CD4-positive, alpha-beta T cell (primary cell): ENCODE measurements at regions not wholly inside any gene's neighbourhood (a gene's known extent, or its start where the extent isn't known, plus 50 kb on each side); places are given as distances from the start of the nearest gene placed in this dataset.

Experiments used
- ATAC-seq: fragments of 200-7000 bp; cut with Tn5 transposase; one replicate; pipeline ENCODE4 v1.10.0; 2022; ENCODE audit warnings: mild to moderate bottlenecking; ENCODE audit not compliant: poor library complexity
- CTCF ChIA-PET: fragments of 350-600 bp; sonication (Branson Sonifier 250); formaldehyde crosslinking; loops from one replicate; lab custom pipeline; 2021; ENCODE audit warnings: antibody characterized with exemption, inconsistent platforms; lab: Charles Lee
- POLR2A ChIA-PET: fragments of 350-600 bp; sonication (Branson Sonifier 250); formaldehyde crosslinking; loops from one replicate; lab custom pipeline; 2021; ENCODE audit warnings: antibody characterized with exemption, inconsistent platforms; lab: Charles Lee
- DNase-seq, 14 experiments: peaks; one replicate each; pipeline ENCODE4 v3.0.0-alpha.2; 2013 to 2020; ENCODE audit warnings: mixed read lengths in 2 of 14
- H3K27ac ChIP-seq, 2 donors: one replicate each; pipeline versions ENCODE4 v1.5.1 to v1.7.0; 2013; ENCODE audit warnings: low read length in 2 of 2, low read depth in 1 of 2, mild to moderate bottlenecking in 1 of 2
- H3K27me3 ChIP-seq, 2 experiments: 1 replicate in 1 of 2; 2 replicates in 1 of 2; pipeline versions ENCODE4 v1.6.1 to v1.7.0; 2013; ENCODE audit warnings: low read length in 2 of 2, control low read depth in 1 of 2, mild to moderate bottlenecking in 1 of 2, moderate library complexity in 1 of 2; ENCODE audit not compliant: insufficient read depth in 2 of 2, control insufficient read depth in 1 of 2
- H3K36me3 ChIP-seq: one replicate; pipeline ENCODE4 v1.6.1; 2013; ENCODE audit warnings: low read length, control low read depth; ENCODE audit not compliant: insufficient read depth
- H3K4me1 ChIP-seq: one replicate; pipeline ENCODE4 v1.6.1; 2013; ENCODE audit warnings: low read length, control low read depth; ENCODE audit not compliant: insufficient read depth
- H3K4me3 ChIP-seq: one replicate; pipeline ENCODE4 v1.5.1; 2013; ENCODE audit warnings: mild to moderate bottlenecking, low read length, moderate library complexity
- H3K9me3 ChIP-seq, 2 experiments: 1 replicate in 1 of 2; 2 replicates in 1 of 2; pipeline versions ENCODE4 v1.6.1 to v1.7.0; 2013; ENCODE audit warnings: low read length in 2 of 2, mild to moderate bottlenecking in 2 of 2, control low read depth in 1 of 2, moderate library complexity in 1 of 2; ENCODE audit not compliant: control insufficient read depth in 1 of 2, insufficient read depth in 1 of 2
- H3K27ac Mint-ChIP-seq: one replicate; pipeline ENCODE4 v1.8.0; 2020; ENCODE audit warnings: mixed read lengths
- H3K27me3 Mint-ChIP-seq: one replicate; pipeline ENCODE4 v1.8.0; 2021; ENCODE audit warnings: mixed read lengths
- H3K36me3 Mint-ChIP-seq: one replicate; pipeline ENCODE4 v1.8.0; 2021; ENCODE audit warnings: low read depth, mixed read lengths
- H3K4me1 Mint-ChIP-seq: one replicate; pipeline ENCODE4 v1.8.0; 2021; ENCODE audit warnings: low read depth, mixed read lengths
- H3K4me3 Mint-ChIP-seq: one replicate; pipeline ENCODE4 v1.8.0; 2020; ENCODE audit warnings: mild to moderate bottlenecking, mixed read lengths
- H3K9me3 Mint-ChIP-seq: one replicate; pipeline ENCODE4 v1.8.0; 2020; ENCODE audit warnings: mixed read lengths
- intact Hi-C, 2 experiments: fragments of 100-400 bp; cut with DNase I in 1 of 2; cut with micrococcal nuclease in 1 of 2; formaldehyde crosslinking; loops; one replicate each; pipeline versions ENCODE4 v1.15.1 to v1.9.0; 2023 to 2025; cut with DNase I, micrococcal nuclease
- TF ChIP-seq, protein P1 (sequence below): fragments of 200-600 bp; IDR thresholded peaks from one replicate; pipeline ENCODE4 v1.8.0; 2022; ENCODE audit warnings: antibody characterized with exemption, mild to moderate bottlenecking

DNA sequence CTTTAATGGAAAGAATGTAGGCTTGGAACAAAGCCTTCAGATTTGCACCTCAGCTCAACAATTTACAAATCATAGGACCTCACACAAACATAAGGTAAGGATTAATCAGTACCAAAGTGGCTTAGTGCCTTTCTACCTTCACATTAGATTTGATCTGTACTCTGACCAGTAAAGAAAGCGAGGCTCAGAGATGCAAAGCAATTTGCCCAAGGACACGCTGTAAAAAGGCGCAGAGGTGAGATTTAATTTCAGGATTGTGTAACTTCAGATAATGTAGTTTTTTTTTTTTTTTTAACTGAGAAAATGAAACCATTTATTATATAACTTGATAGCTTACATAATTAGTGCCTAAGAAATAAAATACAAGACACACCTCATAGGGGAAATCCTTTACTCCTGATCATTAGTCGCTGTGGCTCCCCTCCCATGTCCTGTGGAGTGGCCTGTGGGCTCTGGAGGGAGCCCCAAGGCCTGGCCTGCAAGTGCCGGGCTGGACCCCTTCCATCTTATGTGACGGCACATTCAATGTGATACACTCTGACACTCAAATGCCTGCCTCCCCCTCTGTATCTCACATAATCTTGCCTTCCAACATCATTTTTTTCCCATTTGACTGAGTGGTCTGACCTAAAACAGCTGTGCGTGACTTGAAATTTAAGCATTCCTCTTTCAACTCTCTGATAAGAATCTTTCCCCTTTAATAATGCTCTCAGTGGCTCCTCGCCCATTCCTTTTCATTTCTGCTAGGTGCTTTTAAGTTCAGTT is 426.5 kb upstream of the DAB1 start:
- H3K4me3 Mint-ChIP-seq, result no peak overlapping the region
- Histone ChIP-seq H3K36me3 (no peaks in the 10 kb centered on the region), H3K9me3 (peaks cover 0 to 4% of the 10 kb centered on the region in 2 experiments), H3K4me3 (no peak overlapping the region), H3K27ac (no peak overlapping the region), H3K4me1 (no peaks in the 10 kb centered on the region), H3K27me3 (no peaks in the 10 kb centered on the region)
- intact Hi-C loops, result no loop called here
- TF ChIP-seq, protein P1, sequence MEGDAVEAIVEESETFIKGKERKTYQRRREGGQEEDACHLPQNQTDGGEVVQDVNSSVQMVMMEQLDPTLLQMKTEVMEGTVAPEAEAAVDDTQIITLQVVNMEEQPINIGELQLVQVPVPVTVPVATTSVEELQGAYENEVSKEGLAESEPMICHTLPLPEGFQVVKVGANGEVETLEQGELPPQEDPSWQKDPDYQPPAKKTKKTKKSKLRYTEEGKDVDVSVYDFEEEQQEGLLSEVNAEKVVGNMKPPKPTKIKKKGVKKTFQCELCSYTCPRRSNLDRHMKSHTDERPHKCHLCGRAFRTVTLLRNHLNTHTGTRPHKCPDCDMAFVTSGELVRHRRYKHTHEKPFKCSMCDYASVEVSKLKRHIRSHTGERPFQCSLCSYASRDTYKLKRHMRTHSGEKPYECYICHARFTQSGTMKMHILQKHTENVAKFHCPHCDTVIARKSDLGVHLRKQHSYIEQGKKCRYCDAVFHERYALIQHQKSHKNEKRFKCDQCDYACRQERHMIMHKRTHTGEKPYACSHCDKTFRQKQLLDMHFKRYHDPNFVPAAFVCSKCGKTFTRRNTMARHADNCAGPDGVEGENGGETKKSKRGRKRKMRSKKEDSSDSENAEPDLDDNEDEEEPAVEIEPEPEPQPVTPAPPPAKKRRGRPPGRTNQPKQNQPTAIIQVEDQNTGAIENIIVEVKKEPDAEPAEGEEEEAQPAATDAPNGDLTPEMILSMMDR, result no peak
- H3K27ac Mint-ChIP-seq, result no peak overlapping the region
- H3K27me3 Mint-ChIP-seq, result peaks cover 16% of the 10 kb centered on the region
- H3K9me3 Mint-ChIP-seq, result no peaks in the 10 kb centered on the region
- no peaks in the 10 kb centered on the region for H3K36me3 Mint-ChIP-seq
- ChIA-PET POLR2A (no interaction called here), CTCF (no interaction called here)
- ATAC-seq (no peak), DNase-seq (no peak)
- H3K4me1 Mint-ChIP-seq, result no peaks in the 10 kb centered on the region

DNA sequence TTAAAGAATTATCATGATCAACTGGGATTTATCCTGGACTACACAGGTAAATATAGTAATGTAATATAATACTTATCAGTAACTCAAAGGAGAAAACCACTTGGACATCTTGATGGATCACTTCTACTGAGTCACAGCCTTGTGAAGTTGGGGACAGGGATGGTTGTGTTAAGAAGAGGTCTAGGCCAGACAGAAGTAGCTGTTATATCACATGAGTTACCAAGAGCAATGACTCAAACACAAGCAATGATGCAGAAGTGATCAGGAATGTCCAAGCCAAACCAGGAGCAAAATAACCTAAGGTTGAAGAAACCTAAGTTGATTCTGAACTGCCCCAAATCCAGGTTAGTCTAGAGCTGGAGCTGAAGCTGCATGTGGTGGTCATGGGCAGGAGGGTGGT is 424.5 kb upstream of the DAB1 start:
- Histone ChIP-seq H3K4me1 (no peaks in the 10 kb centered on the region), H3K4me3 (no peak overlapping the region), H3K36me3 (no peaks in the 10 kb centered on the region), H3K9me3 (peaks cover 0 to 4% of the 10 kb centered on the region in 2 experiments), H3K27me3 (no peaks in the 10 kb centered on the region), H3K27ac (no peak overlapping the region)
- Mint-ChIP-seq H3K4me3 (no peak overlapping the region), H3K36me3 (no peaks in the 10 kb centered on the region), H3K27me3 (peaks cover 18% of the 10 kb centered on the region), H3K4me1 (no peaks in the 10 kb centered on the region), H3K9me3 (no peaks in the 10 kb centered on the region), H3K27ac (no peak overlapping the region)
- CTCF ChIA-PET, result no interaction called here
- TF ChIP-seq, protein P1, result no peak
- DNase-seq (no peak), ATAC-seq (no peak)
- POLR2A ChIA-PET, result no interaction called here
- intact Hi-C loops, result no loop called here

DNA sequence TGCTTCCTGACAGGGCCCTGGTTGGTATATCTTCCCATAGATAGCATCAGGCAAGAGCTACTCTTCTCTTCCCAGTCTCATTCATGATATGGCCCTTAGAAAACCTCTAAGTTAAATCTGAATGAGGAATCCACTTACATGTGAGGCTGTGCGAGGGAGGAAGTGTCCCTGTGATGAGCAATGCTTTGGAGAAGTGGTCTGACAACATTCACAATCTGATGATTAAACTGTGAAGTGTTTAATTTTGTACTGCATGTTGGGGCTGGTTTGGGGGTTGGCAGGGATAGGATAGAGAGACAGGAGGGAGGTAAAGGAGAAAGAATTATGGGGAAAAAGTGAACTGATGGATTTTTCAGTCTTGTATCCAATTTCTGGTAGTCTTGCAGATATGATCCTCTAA is 421.2 kb upstream of the DAB1 start:
- no peaks in the 10 kb centered on the region for H3K36me3 Mint-ChIP-seq
- H3K4me3 Mint-ChIP-seq, result no peak overlapping the region
- no peaks in the 10 kb centered on the region for H3K4me1 Mint-ChIP-seq
- Histone ChIP-seq H3K27me3 (no peaks in the 10 kb centered on the region), H3K27ac (no peak overlapping the region), H3K36me3 (no peaks in the 10 kb centered on the region), H3K4me3 (no peak overlapping the region), H3K4me1 (no peaks in the 10 kb centered on the region), H3K9me3 (peaks cover 0 to 8% of the 10 kb centered on the region in 2 experiments)
- no peak for ATAC-seq
- intact Hi-C loops, result no loop called here
- ChIA-PET POLR2A (no interaction called here), CTCF (no interaction called here)
- H3K9me3 Mint-ChIP-seq, result peaks cover 6% of the 10 kb centered on the region
- DNase-seq, result no peak
- TF ChIP-seq, protein P1, result no peak
- H3K27me3 Mint-ChIP-seq, result peaks cover 7% of the 10 kb centered on the region
- no peak overlapping the region for H3K27ac Mint-ChIP-seq
